BLaER1 treated with 17β-estradiol and CSF1 and Interleukin-3, amounts not matched to agents 10 nM and 100 nM (cell line): ENCODE measurements at regions not wholly inside any gene's neighbourhood (a gene's known extent, or its start where the extent isn't known, plus 50 kb on each side); places are given as distances from the start of the nearest gene placed in this dataset.
A peak's percentile ranks its signal among the peaks of the same experiment; 100 is the strongest.

Experiments
- H3K27ac ChIP-seq, 11 experiments: shearing (Covaris generic); formaldehyde crosslinking; 2 replicates each; pipeline ENCODE4 v1.8.1; 2022
- H3K27me3 ChIP-seq, 11 experiments: shearing (Covaris generic); formaldehyde crosslinking; 2 replicates each; pipeline ENCODE4 v1.8.1; 2022
- H3K36me3 ChIP-seq, 11 experiments: shearing (Covaris generic); formaldehyde crosslinking; 2 replicates each; pipeline ENCODE4 v1.8.1; 2022
- H3K4me1 ChIP-seq, 10 experiments: shearing (Covaris generic); formaldehyde crosslinking; 2 replicates each; pipeline ENCODE4 v1.8.1; 2022
- H3K4me2 ChIP-seq, 11 experiments: shearing (Covaris generic); formaldehyde crosslinking; 2 replicates each; pipeline ENCODE4 v1.8.1; 2022
- H3K4me3 ChIP-seq, 10 experiments: shearing (Covaris generic); formaldehyde crosslinking; 2 replicates each; pipeline ENCODE4 v1.8.1; 2022
- H3K9ac ChIP-seq, 11 experiments: shearing (Covaris generic); formaldehyde crosslinking; 2 replicates each; pipeline ENCODE4 v1.8.1; 2022
- H3K9me3 ChIP-seq, 11 experiments: shearing (Covaris generic); formaldehyde crosslinking; replicated peaks in 1 of 11; 2 replicates each; pipeline ENCODE4 v1.8.1; 2022
- H4K20me1 ChIP-seq, 11 experiments: shearing (Covaris generic); formaldehyde crosslinking; 2 replicates each; pipeline ENCODE4 v1.8.1; 2022
- Cebpa-rat ChIP-seq, 11 experiments: shearing (Covaris generic); IDR thresholded peaks; 2 replicates each; pipeline ENCODE4 v1.8.1; 2022

DNA sequence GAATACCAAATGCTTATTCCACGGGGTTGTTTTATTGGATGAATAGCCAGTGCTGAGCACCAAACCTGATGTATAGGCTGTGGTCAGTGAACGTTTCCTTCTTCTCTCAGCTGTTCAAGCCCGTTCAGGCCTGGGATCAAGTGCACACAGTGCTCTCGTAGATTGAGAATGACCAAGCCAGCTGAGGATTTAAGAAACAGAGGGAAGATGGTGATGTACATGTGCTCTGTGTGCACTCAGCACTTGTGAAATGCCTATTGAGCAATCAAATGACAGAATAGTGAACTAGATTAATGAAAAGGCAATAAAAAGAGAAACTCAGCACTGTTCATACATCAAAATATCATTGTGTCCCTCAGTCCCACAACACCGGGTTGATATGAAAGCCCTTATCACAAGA is 302.5 kb downstream of the BMPER start:
- H3K27ac ChIP-seq, result no peak overlapping the region
- no peak overlapping the region for H3K4me3 ChIP-seq
- no peak for TF ChIP-seq Cebpa-rat (IDR thresholded peaks at IDR 0.05)
- H3K4me1 ChIP-seq, result peaks cover 0 to 7% (median 0%) of the 10 kb centered on the region in 10 experiments; a peak in 3 of 20 replicates
- H4K20me1 ChIP-seq, result no peaks in the 10 kb centered on the region
- H3K9me3 ChIP-seq, result peaks cover 0 to 13% (median 5%) of the 10 kb centered on the region in 11 experiments; a peak in 4 of 22 replicates
- no peaks in the 10 kb centered on the region for H3K27me3 ChIP-seq
- no peaks in the 10 kb centered on the region for H3K36me3 ChIP-seq
- no peak overlapping the region for H3K4me2 ChIP-seq
- H3K9ac ChIP-seq, result no peak overlapping the region

DNA sequence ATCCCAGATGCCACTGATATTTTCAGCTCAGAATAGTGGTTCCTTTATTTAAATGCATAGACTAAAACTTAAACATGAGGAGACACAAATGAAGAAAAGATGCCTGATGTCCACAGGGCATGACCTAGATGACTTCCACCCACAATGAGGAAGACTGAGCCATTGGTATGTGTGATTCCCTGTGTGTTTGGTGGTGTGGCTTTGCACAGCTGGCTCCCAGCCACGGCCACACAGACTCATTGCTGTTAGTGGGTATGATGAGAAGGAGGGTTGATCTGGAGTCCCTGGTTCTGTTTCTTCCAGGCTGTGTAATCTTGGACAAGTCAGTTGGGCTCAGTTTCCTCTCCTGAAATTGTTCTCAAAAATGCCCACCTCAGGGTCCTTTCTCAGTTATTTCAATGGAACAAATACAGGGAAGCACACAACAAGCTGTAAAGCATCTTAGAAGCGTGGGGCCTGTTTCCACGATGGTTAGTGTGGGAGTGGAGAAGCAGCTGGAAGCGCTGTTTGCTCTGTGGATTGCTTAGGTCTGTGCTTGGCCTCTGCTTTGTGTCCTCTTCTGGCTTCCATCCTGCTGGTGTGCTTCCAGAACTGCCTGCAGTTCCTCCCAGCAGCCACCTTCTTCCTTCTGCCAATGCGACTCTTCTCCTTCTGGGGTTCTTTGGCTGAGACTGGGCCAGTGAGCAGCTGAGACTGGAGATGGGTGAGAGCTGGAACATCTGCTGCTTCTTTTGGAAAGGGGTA is 303.7 kb downstream of the BMPER start:
- Histone ChIP-seq H3K27me3 (no peaks in the 10 kb centered on the region), H3K36me3 (no peaks in the 10 kb centered on the region), H3K9me3 (peaks cover 0 to 13% (median 5%) of the 10 kb centered on the region in 11 experiments; a peak in 4 of 22 replicates), H4K20me1 (no peaks in the 10 kb centered on the region), H3K27ac (no peak overlapping the region), H3K9ac (no peak overlapping the region), H3K4me3 (no peak overlapping the region), H3K4me2 (no peak overlapping the region), H3K4me1 (peaks cover 0 to 7% (median 0%) of the 10 kb centered on the region in 10 experiments; a peak in 3 of 20 replicates)
- TF ChIP-seq Cebpa-rat (IDR thresholded peaks at IDR 0.05), result no peak

DNA sequence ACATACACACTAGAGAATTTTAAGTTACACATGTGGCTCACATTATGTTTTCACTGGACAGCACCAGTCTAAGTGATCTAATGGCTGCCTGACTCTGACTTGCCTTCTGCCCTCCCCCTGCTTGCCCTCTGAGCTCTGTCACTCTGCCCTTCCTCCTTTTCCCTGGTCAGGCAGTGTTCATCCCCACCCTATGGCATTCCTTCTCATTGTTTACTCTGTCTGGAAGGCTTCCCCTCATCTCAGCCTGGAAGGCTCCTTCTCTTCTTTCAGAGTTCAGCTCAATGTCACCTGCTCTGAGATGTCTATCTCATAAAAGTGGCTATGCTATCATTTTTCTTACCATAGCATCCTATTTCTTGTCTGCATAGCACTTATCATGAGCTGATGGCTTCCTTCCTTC is 305.7 kb downstream of the BMPER start:
- Histone ChIP-seq H3K9me3 (peaks cover 0 to 9% (median 5%) of the 10 kb centered on the region in 11 experiments; a peak in 4 of 22 replicates), H3K36me3 (no peaks in the 10 kb centered on the region), H3K27me3 (no peaks in the 10 kb centered on the region), H3K4me3 (no peak overlapping the region), H4K20me1 (no peaks in the 10 kb centered on the region), H3K27ac (no peak overlapping the region), H3K9ac (no peak overlapping the region), H3K4me1 (peaks cover 0 to 7% (median 0%) of the 10 kb centered on the region in 10 experiments; a peak in 3 of 20 replicates), H3K4me2 (peak overlapping the region in 2 of 11 experiments; percentile 16 to 20; a peak in 2 of 22 replicates)
- TF ChIP-seq Cebpa-rat (IDR thresholded peaks at IDR 0.05), result no peak

GRCh38 chr7:34217972-34218371 is 312.6 kb downstream of the BMPER start:
- Histone ChIP-seq H3K36me3 (no peaks in the 10 kb centered on the region), H3K27ac (no peak overlapping the region), H4K20me1 (no peaks in the 10 kb centered on the region), H3K4me3 (no peak overlapping the region), H3K9me3 (no peaks in the 10 kb centered on the region), H3K27me3 (no peaks in the 10 kb centered on the region), H3K9ac (no peak overlapping the region), H3K4me2 (no peak overlapping the region), H3K4me1 (peaks cover 0 to 7% (median 0%) of the 10 kb centered on the region in 10 experiments; a peak in 3 of 20 replicates)
- TF ChIP-seq Cebpa-rat (IDR thresholded peaks at IDR 0.05), result no peak

- TF ChIP-seq Cebpa-rat (IDR thresholded peaks at IDR 0.05), result no peak
- Histone ChIP-seq H3K36me3 (no peaks in the 10 kb centered on the region), H3K4me2 (no peak overlapping the region), H3K27me3 (no peaks in the 10 kb centered on the region), H3K27ac (no peak overlapping the region), H3K4me3 (no peak overlapping the region), H3K9ac (no peak overlapping the region), H3K9me3 (no peaks in the 10 kb centered on the region), H3K4me1 (peaks cover 0 to 7% (median 0%) of the 10 kb centered on the region in 10 experiments; a peak in 3 of 20 replicates), H4K20me1 (no peaks in the 10 kb centered on the region)
These were observed 313.9 kb downstream of the BMPER start for GRCh38 chr7:34219153-34219718.

GRCh38 chr7:34220506-34221185 is 315.3 kb downstream of the BMPER start:
- no peak overlapping the region for H3K27ac ChIP-seq
- no peak for TF ChIP-seq Cebpa-rat (IDR thresholded peaks at IDR 0.05)
- no peaks in the 10 kb centered on the region for H3K27me3 ChIP-seq
- no peak overlapping the region for H3K4me3 ChIP-seq
- H3K4me1 ChIP-seq, result peaks cover 0 to 7% (median 0%) of the 10 kb centered on the region in 10 experiments; a peak in 3 of 20 replicates
- H3K9ac ChIP-seq, result no peak overlapping the region
- no peaks in the 10 kb centered on the region for H3K9me3 ChIP-seq
- no peak overlapping the region for H3K4me2 ChIP-seq
- no peaks in the 10 kb centered on the region for H4K20me1 ChIP-seq
- no peaks in the 10 kb centered on the region for H3K36me3 ChIP-seq

- Histone ChIP-seq H3K4me1 (peaks cover 0 to 10% (median 8%) of the 10 kb centered on the region in 10 experiments; a peak in 16 of 20 replicates), H3K9ac (no peak overlapping the region), H3K9me3 (no peaks in the 10 kb centered on the region), H3K27me3 (no peaks in the 10 kb centered on the region), H3K36me3 (no peaks in the 10 kb centered on the region), H3K27ac (no peak overlapping the region), H4K20me1 (no peaks in the 10 kb centered on the region), H3K4me2 (no peak overlapping the region), H3K4me3 (no peak overlapping the region)
- TF ChIP-seq Cebpa-rat (IDR thresholded peaks at IDR 0.05), result no peak
These were observed 317.0 kb downstream of the BMPER start for GRCh38 chr7:34222316-34222715.

- no peak for TF ChIP-seq Cebpa-rat (IDR thresholded peaks at IDR 0.05)
- no peak overlapping the region for H3K9ac ChIP-seq
- no peaks in the 10 kb centered on the region for H3K9me3 ChIP-seq
- peaks cover 0 to 14% (median 12%) of the 10 kb centered on the region in 10 experiments; a peak in 16 of 20 replicates for H3K4me1 ChIP-seq
- H3K4me2 ChIP-seq, result no peak overlapping the region
- H3K36me3 ChIP-seq, result no peaks in the 10 kb centered on the region
- no peak overlapping the region for H3K27ac ChIP-seq
- H3K27me3 ChIP-seq, result no peaks in the 10 kb centered on the region
- H3K4me3 ChIP-seq, result no peak overlapping the region
- H4K20me1 ChIP-seq, result no peaks in the 10 kb centered on the region
These were observed 317.4 kb downstream of the BMPER start for GRCh38 chr7:34222722-34223121.

- Histone ChIP-seq H4K20me1 (no peaks in the 10 kb centered on the region), H3K4me1 (peaks cover 0 to 22% (median 18%) of the 10 kb centered on the region in 10 experiments; a peak in 16 of 20 replicates), H3K9ac (no peak overlapping the region), H3K27me3 (no peaks in the 10 kb centered on the region), H3K4me2 (no peak overlapping the region), H3K36me3 (no peaks in the 10 kb centered on the region), H3K4me3 (no peak overlapping the region), H3K9me3 (no peaks in the 10 kb centered on the region), H3K27ac (no peak overlapping the region)
- no peak for TF ChIP-seq Cebpa-rat (IDR thresholded peaks at IDR 0.05)
These were observed 318.9 kb downstream of the BMPER start for GRCh38 chr7:34224281-34224680.
